ENCODE measurements at regions not wholly inside any gene's neighbourhood (a gene's known extent, or its start where the extent isn't known, plus 50 kb on each side); places are given as distances from the start of the nearest gene placed in this dataset.

- DNase-seq, result no peak
These were observed 313.9 kb upstream of the CCDC54 start for GRCh38 chr3:107063351-107063750.

GRCh38 chr3:107064405-107065060 lies 312.7 kb upstream of the CCDC54 start:
- peak; percentile 93 for DNase-seq

GRCh38 chr3:107065094-107065861 lies 312.0 kb upstream of the CCDC54 start:
- DNase-seq, result peak; percentile 44

- DNase-seq, result no peak
These were observed 309.8 kb upstream of the CCDC54 start for GRCh38 chr3:107067421-107067820.

GRCh38 chr3:107068980-107069379 lies 308.3 kb upstream of the CCDC54 start:
- no peak for DNase-seq

- DNase-seq, result no peak
These were observed 300.3 kb upstream of the CCDC54 start for GRCh38 chr3:107076946-107077345.

GRCh38 chr3:107077391-107077790 lies 299.8 kb upstream of the CCDC54 start:
- no peak for DNase-seq

GRCh38 chr3:107082527-107082926 lies 294.7 kb upstream of the CCDC54 start:
- DNase-seq, result no peak

DNA sequence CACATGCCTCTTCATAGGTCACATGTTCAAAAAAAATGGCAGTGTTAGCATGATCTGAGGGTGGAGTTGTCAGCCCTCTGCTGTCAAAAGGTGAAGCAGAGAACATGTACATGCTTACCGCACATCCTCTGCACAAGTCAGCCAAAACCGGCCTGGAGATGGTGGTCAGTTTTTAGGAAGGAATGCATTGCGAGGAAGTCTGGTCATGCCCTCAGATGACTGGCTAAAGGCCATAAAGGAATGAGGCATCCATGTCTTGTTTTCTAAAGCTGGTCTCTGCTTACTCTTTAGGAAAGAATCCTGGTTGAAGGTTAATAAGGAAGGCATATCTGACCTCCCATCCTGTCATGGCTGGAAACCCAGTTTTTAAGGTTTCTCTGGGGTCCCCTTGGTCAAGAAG lies 292.0 kb upstream of the CCDC54 start:
- DNase-seq, result no peak

- DNase-seq, result peak; percentile 30
These were observed 285.1 kb upstream of the CCDC54 start for GRCh38 chr3:107092121-107092520.

- DNase-seq, result no peak
These were observed 278.4 kb upstream of the CCDC54 start for GRCh38 chr3:107098864-107099263.

DNA sequence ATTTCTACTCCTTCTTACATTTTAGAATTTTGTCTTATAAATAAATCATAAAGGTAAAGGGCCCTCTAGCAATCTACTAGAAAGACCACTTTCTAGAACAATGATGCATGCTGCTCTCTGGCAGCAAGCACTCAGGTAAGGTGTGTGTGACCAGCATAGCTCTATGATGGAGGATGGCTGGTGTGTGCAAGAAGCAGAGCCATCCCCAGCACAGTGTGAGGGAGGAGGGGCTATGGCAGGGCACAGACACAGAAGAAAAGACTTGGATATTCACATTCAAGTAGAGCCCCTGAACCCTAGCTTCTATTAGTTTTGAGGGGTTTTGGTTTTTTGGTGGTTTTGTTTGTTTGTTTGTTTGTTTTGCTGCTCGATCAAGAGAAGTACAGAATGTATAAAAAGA lies 277.1 kb upstream of the CCDC54 start:
- DNase-seq, result no peak

DNA sequence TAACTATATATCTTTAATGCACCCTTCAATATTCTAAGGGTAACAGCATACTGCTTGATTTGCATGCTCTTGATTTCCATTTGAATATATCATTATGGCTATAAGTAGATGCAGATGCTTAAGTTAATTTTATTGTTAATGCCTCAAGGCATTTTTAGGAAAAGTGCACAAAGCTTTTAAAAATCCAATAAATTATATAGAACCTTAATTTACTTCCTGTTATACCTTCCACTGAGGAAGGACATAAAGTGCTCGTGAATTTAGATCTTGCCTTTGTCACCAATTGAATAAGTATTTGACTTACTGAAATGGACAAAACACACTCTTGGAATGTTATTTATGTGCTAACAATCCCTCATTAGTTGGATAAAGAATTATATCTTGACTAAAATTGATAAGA lies 276.7 kb upstream of the CCDC54 start:
- DNase-seq, result no peak

DNA sequence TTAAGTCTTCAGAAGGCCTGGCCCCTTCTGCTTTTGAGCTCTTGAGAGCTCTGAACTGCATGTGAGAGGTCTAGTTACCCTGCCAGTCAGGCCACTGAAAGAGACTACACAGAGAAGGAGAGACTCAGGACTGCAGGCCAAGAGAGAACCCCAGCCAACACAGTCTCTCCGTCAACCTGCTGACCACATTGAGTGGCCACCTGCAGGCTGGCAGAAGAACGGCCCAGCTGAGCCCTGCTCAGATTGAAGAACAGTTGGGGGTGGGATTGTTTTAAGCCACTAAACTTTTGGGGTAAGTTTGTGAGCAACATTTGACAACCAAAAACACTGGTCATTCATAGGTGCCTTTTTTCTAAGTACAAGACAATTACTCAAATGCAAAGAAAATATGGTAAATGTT lies 273.5 kb upstream of the CCDC54 start:
- no peak for DNase-seq

DNA sequence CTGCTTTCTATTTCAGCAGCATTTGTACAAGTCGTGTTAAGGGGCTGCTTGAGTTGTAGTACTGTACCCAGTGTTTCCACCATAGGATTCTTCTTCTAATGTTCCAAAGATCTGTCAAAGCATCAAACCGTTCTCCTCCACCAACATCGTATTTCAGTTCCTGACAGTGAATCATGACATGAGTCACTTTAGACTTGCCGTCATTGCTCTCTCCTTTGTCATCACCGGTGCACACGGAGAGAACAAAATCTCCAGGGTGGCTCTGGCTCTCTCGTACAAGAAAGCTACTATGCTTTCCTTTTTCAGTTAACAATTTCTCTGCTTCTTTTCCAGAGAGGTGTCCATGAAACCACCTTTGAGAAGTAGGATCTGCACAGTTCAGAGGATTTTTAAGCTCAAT lies 270.9 kb upstream of the CCDC54 start:
- no peak for DNase-seq

DNA sequence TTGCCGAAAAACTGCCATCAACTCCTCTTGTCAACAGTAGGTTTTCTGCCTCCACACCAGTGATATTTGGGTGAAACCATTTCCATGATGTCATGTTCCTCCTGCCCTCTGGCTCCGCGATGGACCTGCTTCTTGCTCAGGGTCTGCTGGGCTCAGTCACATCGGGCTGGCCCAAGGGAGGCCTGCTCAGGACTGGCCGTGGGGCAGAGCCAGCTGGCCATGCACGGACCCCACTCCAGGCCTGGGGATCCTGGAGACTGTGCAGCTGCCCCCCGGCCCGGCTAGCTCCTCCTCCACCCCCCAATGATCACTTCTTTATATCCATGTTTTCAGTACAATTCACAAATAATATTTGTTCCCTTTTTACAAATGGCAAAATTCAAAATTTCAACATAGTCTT lies 270.3 kb upstream of the CCDC54 start:
- DNase-seq, result no peak

DNA sequence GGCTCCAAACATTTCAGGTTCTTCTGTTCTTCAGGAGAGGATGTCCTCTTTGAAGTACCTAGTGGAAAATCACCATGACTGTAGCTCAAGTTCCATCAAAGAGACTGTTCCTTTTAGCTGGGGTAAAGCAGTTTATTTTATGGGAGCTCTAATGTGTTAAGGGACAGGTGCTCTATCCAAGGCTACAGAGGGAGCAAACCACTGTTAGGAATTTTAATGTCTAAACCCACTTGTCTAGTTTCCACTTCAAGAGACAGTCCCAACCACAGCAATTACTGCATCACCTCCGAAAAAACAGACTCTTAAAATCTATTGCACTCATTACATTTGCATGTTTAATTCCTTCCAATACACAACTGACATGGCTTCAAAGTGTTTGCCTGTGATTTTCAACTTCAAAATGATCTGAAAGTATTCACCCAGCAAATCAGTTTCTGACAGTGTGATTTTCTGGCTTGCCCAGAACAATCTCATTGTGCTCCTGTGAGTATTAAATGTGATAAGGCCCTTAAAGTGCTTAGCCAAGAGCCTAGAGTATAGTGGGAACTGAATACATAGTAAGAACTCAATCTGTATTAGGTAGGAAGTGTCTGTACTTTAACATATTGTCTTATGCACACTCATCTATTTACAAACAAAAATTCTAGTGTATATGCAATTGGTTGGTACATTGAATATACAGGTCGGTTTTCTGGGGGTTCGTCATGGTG lies 266.5 kb upstream of the CCDC54 start:
- DNase-seq, result peak; percentile 53

DNA sequence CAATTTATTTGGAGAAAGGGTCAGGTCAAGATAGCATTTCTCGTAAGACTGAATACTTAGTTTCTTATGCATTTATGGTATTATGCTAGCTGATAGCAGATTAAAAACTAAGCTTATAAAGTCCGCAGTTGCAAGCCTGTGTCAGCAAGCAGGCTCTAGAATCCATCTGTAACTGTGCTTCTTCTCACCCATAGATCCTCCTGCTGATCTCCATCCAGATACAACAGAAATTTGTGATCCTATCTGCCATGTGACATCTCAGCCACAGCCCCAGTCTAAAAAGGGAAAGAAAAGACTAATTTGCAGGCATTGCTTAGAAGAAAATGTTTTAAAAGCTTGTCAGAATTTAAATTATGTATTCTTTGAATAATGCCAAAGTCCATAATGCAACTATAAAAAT lies 265.4 kb upstream of the CCDC54 start:
- peak; percentile 56 for DNase-seq

GRCh38 chr3:107112356-107112755 lies 264.9 kb upstream of the CCDC54 start:
- DNase-seq, result no peak

GRCh38 chr3:107116251-107116650 lies 261.0 kb upstream of the CCDC54 start:
- no peak for DNase-seq

- no peak for DNase-seq
These were observed 260.1 kb upstream of the CCDC54 start for GRCh38 chr3:107117156-107117555.

DNA sequence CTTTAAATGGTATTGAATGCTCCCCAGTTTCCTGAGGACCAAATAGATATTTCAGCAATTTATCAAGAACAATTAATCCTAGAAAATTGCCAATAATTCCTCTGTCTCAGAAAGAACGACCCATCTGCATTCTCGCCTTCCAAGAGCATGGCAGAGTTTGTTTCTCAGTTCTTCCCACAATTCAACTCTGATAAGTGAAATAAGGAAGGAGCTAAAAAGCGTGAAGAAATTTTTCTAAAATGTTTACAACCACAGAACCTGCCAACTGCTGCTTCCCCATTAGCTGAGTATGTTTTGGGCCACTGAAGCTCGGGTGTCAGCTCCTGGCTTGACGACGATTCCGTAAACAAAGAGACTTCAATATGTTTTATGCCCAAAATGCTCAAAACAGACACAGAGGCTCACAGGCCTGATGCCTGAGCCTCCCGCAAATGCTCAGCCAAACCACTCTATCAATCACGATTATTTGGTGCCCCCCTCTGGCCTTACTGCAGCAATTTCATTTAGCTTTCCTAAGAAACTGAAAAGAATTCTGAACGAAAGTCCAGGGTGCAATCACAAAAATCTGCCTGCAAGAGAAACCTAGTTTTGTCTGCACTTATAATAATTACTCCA lies 259.2 kb upstream of the CCDC54 start:
- peak; percentile 89 for DNase-seq

DNA sequence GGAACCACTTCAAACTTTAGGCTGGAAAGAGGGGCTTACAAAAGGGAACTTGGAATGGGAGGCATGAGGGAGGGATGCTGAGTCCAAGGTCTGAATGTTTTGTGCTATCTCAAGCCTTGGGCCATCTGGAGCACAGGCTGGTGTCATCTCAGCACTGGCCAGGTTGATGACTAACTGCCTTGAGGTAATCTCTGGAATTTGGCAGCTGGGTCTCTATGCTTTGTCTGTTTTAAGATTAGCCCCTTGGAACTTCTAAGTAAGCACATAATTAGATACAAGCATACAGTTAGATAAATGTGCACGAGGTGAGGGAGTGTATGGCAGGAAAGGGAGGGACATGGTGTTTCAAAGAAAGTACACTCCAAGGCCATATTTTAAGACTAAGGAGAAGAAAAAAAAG lies 252.4 kb upstream of the CCDC54 start:
- peak; percentile 99 for DNase-seq

GRCh38 chr3:107128946-107129345 lies 248.3 kb upstream of the CCDC54 start:
- no peak for DNase-seq

All from NCI-H82 (cell line).